ENCODE measurements at regions not wholly inside any gene's neighbourhood (a gene's known extent, or its start where the extent isn't known, plus 50 kb on each side); places are given as distances from the start of the nearest gene placed in this dataset.

DNA sequence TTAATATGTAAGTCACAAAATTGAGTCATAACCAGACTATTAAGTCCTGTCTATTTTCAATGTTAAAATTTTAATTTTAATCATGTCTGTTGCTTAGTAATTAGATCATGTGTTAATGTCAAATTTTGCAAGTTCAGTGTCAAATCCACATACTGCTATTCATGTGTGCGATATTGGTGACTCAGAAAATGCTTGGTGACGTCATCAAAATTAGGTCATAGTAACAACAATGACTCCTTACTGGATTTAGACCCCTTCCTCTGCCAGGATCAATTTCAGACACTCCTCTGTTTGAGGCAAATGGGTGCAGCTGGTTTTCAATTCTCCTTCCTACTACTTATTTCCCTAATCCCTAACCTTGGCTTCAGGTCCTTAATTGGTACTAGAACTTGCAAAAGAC is 1394.3 kb upstream of the SLC10A2 start:
- POLR2A ChIA-PET (ENCODE audit: partially characterized antibody), result no interaction called here
- DNase-seq (ENCODE audit: low read depth in 1 of 2, low spot score in 2 of 2) (no peak), FAIRE-seq (no peak)
- peaks cover 0 to 9% (median 4%) of the 10 kb centered on the region in 4 experiments; a peak in 3 of 7 replicates for H3K4me1 ChIP-seq (replicated peaks in 1 of 4; ENCODE audit: control insufficient read depth in 3 of 4, insufficient read depth in 4 of 4, low read length in 3 of 4)
- H3K79me2 ChIP-seq (ENCODE audit: control insufficient read depth in 1 of 2, insufficient read depth in 2 of 2, low read length in 2 of 2), result no peaks in the 10 kb centered on the region
- WGBS, 2 experiments (ENCODE audit: extremely low coverage in 1 of 2, insufficient coverage in 1 of 2, insufficient read length in 1 of 2, insufficient replicate concordance in 2 of 2, low coverage in 1 of 2, low lambda C conversion rate in 2 of 2, missing lambda C conversion rate in 1 of 2), result 94% methylated on average over 2 of the region's 2 CpGs; no CpG with 5 or more reads in 1 of the 2 experiments
- no peaks in the 10 kb centered on the region for H3K79me1 ChIP-seq (ENCODE audit: low read depth, low read length)
- H2BK12ac ChIP-seq (ENCODE audit: low read depth, low read length), result no peak overlapping the region
- no peak overlapping the region for H2AK5ac ChIP-seq (ENCODE audit: low read depth, low read length)
- no peak overlapping the region for H3K4ac ChIP-seq (replicated peaks; ENCODE audit: insufficient read length, low read depth, low read length)
- no peaks in the 10 kb centered on the region for H4K20me1 ChIP-seq (replicated peaks in 1 of 2; ENCODE audit: control insufficient read depth in 1 of 2, insufficient read depth in 2 of 2, low read length in 2 of 2)
- H3K18ac ChIP-seq (ENCODE audit: extremely low read depth, low read length), result no peak overlapping the region
- H4K91ac ChIP-seq (replicated peaks; ENCODE audit: insufficient read length, low read length), result no peak overlapping the region
- no peak overlapping the region for H2BK5ac ChIP-seq (ENCODE audit: low read depth, low read length)
- no peak overlapping the region for H4K5ac ChIP-seq (ENCODE audit: insufficient read length, low read depth, low read length)
- H2AFZ ChIP-seq (ENCODE audit: low read length), result 0 out of 2 replicates have a peak overlapping the region, but pooled peaks have one; percentile 74
- H3K9ac ChIP-seq (replicated peaks in 1 of 4; ENCODE audit: extremely low read depth in 1 of 4, low read depth in 3 of 4, low read length in 3 of 4), result no peak overlapping the region
- no peak overlapping the region for H2BK120ac ChIP-seq (replicated peaks; ENCODE audit: low read depth, low read length)
- no peak overlapping the region for H3K56ac ChIP-seq (replicated peaks; ENCODE audit: insufficient read length, low read depth, low read length)
- CTCF ChIA-PET (ENCODE audit: partially characterized antibody), result interaction anchor here (1.5 kb wide), 1 partner anchor 74 kb away, joined by 4 read pairs; no protein-coding TSS in a partner anchor
- no peaks in the 10 kb centered on the region for H3K23me2 ChIP-seq (ENCODE audit: low read depth, low read length)
- H3K27me3 ChIP-seq (replicated peaks in 1 of 4; ENCODE audit: control insufficient read depth in 3 of 4, extremely low read depth in 1 of 4, insufficient read depth in 3 of 4, low read length in 3 of 4), result no peaks in the 10 kb centered on the region
- peak overlapping the region in 1 of 4 experiments; percentile 2; a peak in 1 of 8 replicates for H3K4me3 ChIP-seq (ENCODE audit: extremely low read depth in 1 of 4, insufficient read depth in 2 of 4, low read depth in 3 of 4, low read length in 4 of 4)
- H3K27ac ChIP-seq (ENCODE audit: low read depth, low read length), result no peak overlapping the region
- H3K14ac ChIP-seq (ENCODE audit: insufficient read length), result no peak overlapping the region
- H3K36me3 ChIP-seq (ENCODE audit: control insufficient read depth in 2 of 4, insufficient read depth in 4 of 4, low read length in 3 of 4), result peaks cover 0 to 4% (median 0%) of the 10 kb centered on the region in 4 experiments; a peak in 2 of 8 replicates
- no peak for TF ChIP-seq POU5F1 (IDR thresholded peaks at IDR 0.05; ENCODE audit: low read depth, low read length)
- TF ChIP-seq SRF (IDR thresholded peaks at IDR 0.05; ENCODE audit: low read depth, low read length), result no peak
- no peak for TF ChIP-seq CREB1 (IDR thresholded peaks at IDR 0.05)
- peak; percentile 13 for TF ChIP-seq TAF7 (optimal IDR thresholded peaks at IDR 0.05; ENCODE audit: borderline replicate concordance, low read depth, low read length)
- TF ChIP-seq USF2 (IDR thresholded peaks at IDR 0.05; ENCODE audit: low read length), result no peak
- TF ChIP-seq PHF8 (conservative IDR thresholded peaks at IDR 0.05; ENCODE audit: low read depth, low read length), result no peak
- TF ChIP-seq TCF12 (IDR thresholded peaks at IDR 0.05; ENCODE audit: low read depth, low read length), result no peak
- TF ChIP-seq SP4 (IDR thresholded peaks at IDR 0.05; ENCODE audit: low read length), result no peak
- no peak for TF ChIP-seq NRF1 (IDR thresholded peaks at IDR 0.05; ENCODE audit: low read depth, low read length)
- H2BK15ac ChIP-seq (ENCODE audit: low read length), result no peak overlapping the region
- no peak overlapping the region for H4K8ac ChIP-seq (ENCODE audit: extremely low read depth, insufficient read depth, low read length)
- peaks cover 3 to 6% of the 10 kb centered on the region in 2 experiments for H3K9me3 ChIP-seq (ENCODE audit: insufficient read depth in 2 of 2, low read depth in 1 of 2, low read length in 1 of 2)
- no peak overlapping the region for H2BK20ac ChIP-seq (ENCODE audit: low read length)
- no peak overlapping the region; a peak in 1 of 4 replicates for H3K4me2 ChIP-seq (ENCODE audit: insufficient read depth in 1 of 2, low read depth in 2 of 2, low read length in 2 of 2)
- H3K23ac ChIP-seq (ENCODE audit: insufficient read length), result no peak overlapping the region
